Kidney capillary endothelial cell (primary cell): ENCODE measurements at regions not wholly inside any gene's neighbourhood (a gene's known extent, or its start where the extent isn't known, plus 50 kb on each side); places are given as distances from the start of the nearest gene placed in this dataset.
"Not testable (repeated sequence)": the region's sequence is repeated elsewhere in the genome, so short reads cannot be mapped to it uniquely, and the experiment has no call there.

ENCODE experiments used
- DNase-seq: peaks from one replicate; pipeline ENCODE4 v3.0.0-alpha.2; 2018; ENCODE audit warnings: low spot score

- DNase-seq: no peak
These were observed 250.8 kb upstream of the USP15 start for GRCh38 chr12:62009445-62009844.

- DNase-seq: not testable (repeated sequence)
These were observed 249.8 kb upstream of the USP15 start for GRCh38 chr12:62010331-62010906.

GRCh38 chr12:62010973-62011372 lies 249.2 kb upstream of the USP15 start:
- not testable (repeated sequence) for DNase-seq

GRCh38 chr12:62014330-62014729 lies 245.9 kb upstream of the USP15 start:
- no peak for DNase-seq

GRCh38 chr12:62016021-62016420 lies 244.2 kb upstream of the USP15 start:
- no peak for DNase-seq

- DNase-seq: no peak
These were observed 238.4 kb upstream of the USP15 start for GRCh38 chr12:62021808-62022207.

- no peak for DNase-seq
These were observed 231.7 kb upstream of the USP15 start for GRCh38 chr12:62028536-62028935.

GRCh38 chr12:62032870-62033269 lies 227.3 kb upstream of the USP15 start:
- DNase-seq: no peak

GRCh38 chr12:62044450-62045135 lies 215.6 kb upstream of the USP15 start:
- DNase-seq: no peak

GRCh38 chr12:62045211-62045610 lies 215.0 kb upstream of the USP15 start:
- DNase-seq: no peak

- no peak for DNase-seq
These were observed 209.4 kb upstream of the USP15 start for GRCh38 chr12:62050785-62051184.

GRCh38 chr12:62069976-62070375 lies 190.2 kb upstream of the USP15 start:
- DNase-seq: no peak

GRCh38 chr12:62073236-62073635 lies 187.0 kb upstream of the USP15 start:
- DNase-seq: not testable (repeated sequence)

GRCh38 chr12:62075870-62076269 lies 184.3 kb upstream of the USP15 start:
- DNase-seq: no peak

- no peak for DNase-seq
These were observed 182.2 kb upstream of the USP15 start for GRCh38 chr12:62078020-62078419.

GRCh38 chr12:62082448-62082847 lies 177.8 kb upstream of the USP15 start:
- DNase-seq: no peak

GRCh38 chr12:62098132-62098531 lies 162.1 kb upstream of the USP15 start:
- no peak for DNase-seq

- peak; percentile 31 for DNase-seq
These were observed 156.5 kb upstream of the USP15 start for GRCh38 chr12:62103748-62104147.

GRCh38 chr12:62106547-62107185 lies 153.5 kb upstream of the USP15 start:
- DNase-seq: no peak

GRCh38 chr12:62113366-62114011 lies 146.7 kb upstream of the USP15 start:
- no peak for DNase-seq

- DNase-seq: no peak
These were observed 143.2 kb upstream of the USP15 start for GRCh38 chr12:62116986-62117385.

- peak; percentile 51 for DNase-seq
These were observed 136.4 kb upstream of the USP15 start for GRCh38 chr12:62123721-62124203.

- no peak for DNase-seq
These were observed 132.7 kb upstream of the USP15 start for GRCh38 chr12:62127516-62127915.
